Stromal cell of bone marrow (primary cell): ENCODE measurements at regions not wholly inside any gene's neighbourhood (a gene's known extent, or its start where the extent isn't known, plus 50 kb on each side); places are given as distances from the start of the nearest gene placed in this dataset.

ENCODE experiments used
- DNase-seq: peaks from one replicate; pipeline ENCODE4 v3.0.0-alpha.2; 2012; ENCODE audit warnings: low read depth

GRCh38 chr21:17446737-17447136 lies 66.1 kb upstream of the CXADR start:
- no peak for DNase-seq

GRCh38 chr21:17449701-17450100 lies 63.1 kb upstream of the CXADR start:
- DNase-seq, result no peak

- peak; percentile 86 for DNase-seq
Observed at GRCh38 chr21:17451364-17451891, 61.4 kb upstream of the CXADR start.

- peak; percentile 59 for DNase-seq
Observed at GRCh38 chr21:17454315-17455027, 58.4 kb upstream of the CXADR start.

- no peak for DNase-seq
Observed at GRCh38 chr21:17455028-17455353, 57.9 kb upstream of the CXADR start.

GRCh38 chr21:17455451-17455850 lies 57.4 kb upstream of the CXADR start:
- no peak for DNase-seq

GRCh38 chr21:17458279-17458678 lies 54.6 kb upstream of the CXADR start:
- no peak for DNase-seq

GRCh38 chr21:17460094-17460493 lies 52.7 kb upstream of the CXADR start:
- DNase-seq, result no peak

GRCh38 chr21:17461014-17461413 lies 51.8 kb upstream of the CXADR start:
- peak; percentile 91 for DNase-seq

GRCh38 chr21:17461582-17461981 lies 51.3 kb upstream of the CXADR start:
- DNase-seq, result peak; percentile 34

GRCh38 chr21:17462276-17462981 lies 50.4 kb upstream of the CXADR start:
- no peak for DNase-seq
